ENCODE measurements at regions not wholly inside any gene's neighbourhood (a gene's known extent, or its start where the extent isn't known, plus 50 kb on each side); places are given as distances from the start of the nearest gene placed in this dataset.
"Not testable (repeated sequence)": the region's sequence is repeated elsewhere in the genome, so short reads cannot be mapped to it uniquely, and the experiment has no call there.

- H3K4me3 ChIP-seq = no peak overlapping the region
- WGBS, 5 donors = 81 to 94% (median 88%) methylated on average over 2 of the region's 2 CpGs
- intact Hi-C loops (cut with DNase I; ENCODE audit: low total_unique reads) = no loop called here
- H3K9me3 ChIP-seq = peaks cover 2 to 33% (median 25%) of the 10 kb centered on the region in 8 donors
- H3K4me1 ChIP-seq = peaks cover 0 to 10% (median 0%) of the 10 kb centered on the region in 6 donors
- no peak overlapping the region for H3K27ac ChIP-seq
- no peaks in the 10 kb centered on the region for H3K36me3 ChIP-seq
- H3K27me3 ChIP-seq (replicated peaks in 1 of 7) = no peaks in the 10 kb centered on the region
- no peak for DNase-seq
- no peak for TF ChIP-seq POLR2AphosphoS5 (IDR thresholded peaks at IDR 0.05)
- TF ChIP-seq CTCF (IDR thresholded peaks at IDR 0.05 in 8 of 11, conservative IDR thresholded peaks at IDR 0.05 in 3 of 11) = no peak
- no peak for TF ChIP-seq POLR2A (IDR thresholded peaks at IDR 0.05)
Observed at GRCh38 chr4:158035662-158036195, 137.1 kb downstream of the GASK1B start.

GRCh38 chr4:158033416-158034120 is 139.3 kb downstream of the GASK1B start:
- Histone ChIP-seq H3K4me1 (peaks cover 0 to 10% (median 0%) of the 10 kb centered on the region in 6 donors), H3K36me3 (no peaks in the 10 kb centered on the region), H3K9me3 (peaks cover 0 to 27% (median 18%) of the 10 kb centered on the region in 8 donors), H3K27ac (peak overlapping the region in 2 of 8 donors; percentile 23 to 37), H3K4me3 (no peak overlapping the region), H3K27me3 (replicated peaks in 1 of 7) (no peaks in the 10 kb centered on the region)
- 37 to 53% (median 45%) methylated on average over 5 of the region's 5 CpGs for WGBS, 5 donors
- DNase-seq = no peak
- intact Hi-C loops (cut with DNase I; ENCODE audit: low total_unique reads) = no loop called here
- TF ChIP-seq POLR2A (IDR thresholded peaks at IDR 0.05) = no peak
- no peak for TF ChIP-seq CTCF (IDR thresholded peaks at IDR 0.05 in 8 of 11, conservative IDR thresholded peaks at IDR 0.05 in 3 of 11)

GRCh38 chr4:158032733-158033415 is 140.0 kb downstream of the GASK1B start:
- no peaks in the 10 kb centered on the region for H3K27me3 ChIP-seq (replicated peaks in 1 of 7)
- WGBS, 5 donors = 59 to 68% (median 62%) methylated on average over 4 of the region's 4 CpGs

GRCh38 chr4:158028381-158028780 is 144.4 kb downstream of the GASK1B start:
- H3K4me1 ChIP-seq; intact Hi-C loops (cut with DNase I; ENCODE audit: low total_unique reads); DNase-seq; H3K4me3 ChIP-seq; H3K27me3 ChIP-seq (replicated peaks in 1 of 7); H3K36me3 ChIP-seq; H3K27ac ChIP-seq: not testable (repeated sequence)
- peaks cover 0 to 29% (median 20%) of the 10 kb centered on the region in 8 donors for H3K9me3 ChIP-seq

More at GRCh38 chr4:158032733-158033415, 140.0 kb downstream of the GASK1B start:
- Histone ChIP-seq H3K9me3 (peaks cover 0 to 27% (median 18%) of the 10 kb centered on the region in 8 donors), H3K27ac (peak overlapping the region in 1 of 8 donors; percentile 23), H3K4me1 (peaks cover 0 to 10% (median 0%) of the 10 kb centered on the region in 6 donors), H3K4me3 (no peak overlapping the region), H3K36me3 (no peaks in the 10 kb centered on the region)
- DNase-seq = no peak
- intact Hi-C loops (cut with DNase I; ENCODE audit: low total_unique reads) = no loop called here
- TF ChIP-seq CTCF (IDR thresholded peaks at IDR 0.05 in 8 of 11, conservative IDR thresholded peaks at IDR 0.05 in 3 of 11) (no peak), POLR2AphosphoS5 (IDR thresholded peaks at IDR 0.05) (no peak)

All from spleen (tissue), 11 donors.